Tibial nerve (tissue), 4 donors: ENCODE measurements at regions not wholly inside any gene's neighbourhood (a gene's known extent, or its start where the extent isn't known, plus 50 kb on each side); places are given as distances from the start of the nearest gene placed in this dataset.

Experiments
- CTCF ChIP-seq, 5 experiments: fragments of 200-600 bp in 3 of 5; fragments of 450-650 bp in 2 of 5; sonication (generic) in 3 of 5; IDR thresholded peaks; one replicate each; pipeline ENCODE4 v1.5.1; 2016 to 2019; ENCODE audit warnings: antibody characterized with exemption in 5 of 5, mild to moderate bottlenecking in 3 of 5, moderate library complexity in 2 of 5
- EP300 ChIP-seq, 2 donors: sonication (generic); formaldehyde crosslinking; IDR thresholded peaks; one replicate each; pipeline ENCODE4 v1.6.1; 2017; ENCODE audit warnings: antibody characterized with exemption in 2 of 2, mild to moderate bottlenecking in 1 of 2

DNA sequence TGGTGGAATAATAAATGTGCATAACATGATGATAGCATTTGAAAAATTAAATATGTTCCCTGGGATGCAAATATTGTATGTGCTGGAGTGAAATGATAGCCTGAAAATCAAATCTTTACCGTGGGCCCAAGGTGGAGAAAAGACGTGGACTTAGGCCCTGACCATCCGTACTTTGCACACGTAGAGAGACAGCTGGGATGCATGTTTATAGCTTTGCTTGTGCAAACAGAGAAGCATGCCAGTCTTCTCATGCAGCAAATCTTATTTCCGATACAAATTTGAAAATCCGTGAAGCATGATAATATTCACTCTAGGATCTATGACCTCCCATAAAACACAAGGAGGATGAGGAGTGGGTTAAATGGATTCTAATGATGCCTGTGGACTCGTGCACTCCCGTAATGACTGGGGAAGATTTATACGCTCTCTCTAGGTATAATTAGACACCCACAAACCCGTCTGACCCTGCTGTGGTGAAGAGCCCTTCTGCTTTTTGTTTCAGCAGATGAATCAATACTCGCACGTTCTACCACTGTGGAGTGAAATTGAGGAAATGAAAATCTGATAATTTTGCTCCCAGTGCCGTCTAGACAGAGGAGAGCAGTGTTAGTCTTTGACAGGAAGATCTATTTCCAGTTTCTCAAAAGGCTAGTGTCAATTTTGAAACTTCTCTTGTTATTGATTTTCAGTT is 810.3 kb upstream of the SALL3 start:
- TF ChIP-seq EP300 (IDR thresholded peaks at IDR 0.05): no peak
- TF ChIP-seq CTCF (IDR thresholded peaks at IDR 0.05): no peak
